ENCODE measurements at regions not wholly inside any gene's neighbourhood (a gene's known extent, or its start where the extent isn't known, plus 50 kb on each side); places are given as distances from the start of the nearest gene placed in this dataset.
A peak's percentile ranks its signal among the peaks of the same experiment; 100 is the strongest.

- Mint-ChIP-seq H3K4me1 (ENCODE audit: low read depth) (peaks cover 10% of the 10 kb centered on the region), H3K36me3 (ENCODE audit: low read depth) (no peaks in the 10 kb centered on the region), H3K9me3 (no peaks in the 10 kb centered on the region), H3K27ac (no peak overlapping the region), H3K27me3 (no peaks in the 10 kb centered on the region), H3K4me3 (no peak overlapping the region)
- no peak for DNase-seq
These were observed 219.2 kb upstream of the MAP3K1 start for GRCh38 chr5:56596155-56596554.

GRCh38 chr5:56595566-56595965 lies 219.8 kb upstream of the MAP3K1 start:
- H3K4me1 Mint-ChIP-seq (ENCODE audit: low read depth) = peaks cover 10% of the 10 kb centered on the region
- H3K27ac Mint-ChIP-seq = no peak overlapping the region
- no peak overlapping the region for H3K4me3 Mint-ChIP-seq
- no peaks in the 10 kb centered on the region for H3K27me3 Mint-ChIP-seq
- no peak for DNase-seq
- H3K36me3 Mint-ChIP-seq (ENCODE audit: low read depth) = no peaks in the 10 kb centered on the region
- no peaks in the 10 kb centered on the region for H3K9me3 Mint-ChIP-seq

GRCh38 chr5:56594792-56595191 lies 220.6 kb upstream of the MAP3K1 start:
- Mint-ChIP-seq H3K4me1 (ENCODE audit: low read depth) (peaks cover 12% of the 10 kb centered on the region), H3K27ac (no peak overlapping the region)

GRCh38 chr5:56591081-56591480 lies 224.3 kb upstream of the MAP3K1 start:
- Mint-ChIP-seq H3K4me1 (ENCODE audit: low read depth) (peaks cover 40% of the 10 kb centered on the region), H3K27me3 (no peaks in the 10 kb centered on the region), H3K36me3 (ENCODE audit: low read depth) (no peaks in the 10 kb centered on the region), H3K4me3 (no peak overlapping the region), H3K27ac (no peak overlapping the region), H3K9me3 (no peaks in the 10 kb centered on the region)
- DNase-seq = no peak

More at GRCh38 chr5:56594792-56595191, 220.6 kb upstream of the MAP3K1 start:
- no peaks in the 10 kb centered on the region for H3K9me3 Mint-ChIP-seq
- H3K4me3 Mint-ChIP-seq = no peak overlapping the region
- no peak for DNase-seq
- H3K27me3 Mint-ChIP-seq = no peaks in the 10 kb centered on the region
- no peaks in the 10 kb centered on the region for H3K36me3 Mint-ChIP-seq (ENCODE audit: low read depth)

GRCh38 chr5:56589481-56589860 lies 225.9 kb upstream of the MAP3K1 start:
- Mint-ChIP-seq H3K9me3 (no peaks in the 10 kb centered on the region), H3K36me3 (ENCODE audit: low read depth) (no peaks in the 10 kb centered on the region), H3K27me3 (no peaks in the 10 kb centered on the region), H3K4me3 (no peak overlapping the region), H3K27ac (no peak overlapping the region), H3K4me1 (ENCODE audit: low read depth) (peaks cover 46% of the 10 kb centered on the region)
- no peak for DNase-seq

GRCh38 chr5:56588636-56589480 lies 226.5 kb upstream of the MAP3K1 start:
- no peaks in the 10 kb centered on the region for H3K36me3 Mint-ChIP-seq (ENCODE audit: low read depth)
- H3K27ac Mint-ChIP-seq = peak overlapping the region; percentile 24
- peaks cover 4% of the 10 kb centered on the region for H3K9me3 Mint-ChIP-seq
- H3K4me1 Mint-ChIP-seq (ENCODE audit: low read depth) = peaks cover 46% of the 10 kb centered on the region
- peak; percentile 44 for DNase-seq
- H3K27me3 Mint-ChIP-seq = no peaks in the 10 kb centered on the region
- H3K4me3 Mint-ChIP-seq = no peak overlapping the region

- peak overlapping the region; percentile 50 for H3K27ac Mint-ChIP-seq
- DNase-seq = no peak
- peaks cover 4% of the 10 kb centered on the region for H3K9me3 Mint-ChIP-seq
- H3K4me1 Mint-ChIP-seq (ENCODE audit: low read depth) = peaks cover 46% of the 10 kb centered on the region
- no peak overlapping the region for H3K4me3 Mint-ChIP-seq
- no peaks in the 10 kb centered on the region for H3K36me3 Mint-ChIP-seq (ENCODE audit: low read depth)
- no peaks in the 10 kb centered on the region for H3K27me3 Mint-ChIP-seq
These were observed 227.2 kb upstream of the MAP3K1 start for GRCh38 chr5:56588131-56588487.

- H3K4me1 Mint-ChIP-seq (ENCODE audit: low read depth) = peaks cover 46% of the 10 kb centered on the region
- H3K36me3 Mint-ChIP-seq (ENCODE audit: low read depth) = no peaks in the 10 kb centered on the region
- no peak overlapping the region for H3K4me3 Mint-ChIP-seq
- H3K9me3 Mint-ChIP-seq = peaks cover 4% of the 10 kb centered on the region
- no peaks in the 10 kb centered on the region for H3K27me3 Mint-ChIP-seq
- H3K27ac Mint-ChIP-seq = peak overlapping the region; percentile 50
- no peak for DNase-seq
These were observed 227.8 kb upstream of the MAP3K1 start for GRCh38 chr5:56587381-56588130.

- peaks cover 46% of the 10 kb centered on the region for H3K4me1 Mint-ChIP-seq (ENCODE audit: low read depth)
- peak overlapping the region; percentile 9 for H3K27ac Mint-ChIP-seq
- no peak for DNase-seq
- H3K27me3 Mint-ChIP-seq = no peaks in the 10 kb centered on the region
- H3K36me3 Mint-ChIP-seq (ENCODE audit: low read depth) = no peaks in the 10 kb centered on the region
- peak overlapping the region; percentile 9 for H3K4me3 Mint-ChIP-seq
- peaks cover 6% of the 10 kb centered on the region for H3K9me3 Mint-ChIP-seq
These were observed 229.2 kb upstream of the MAP3K1 start for GRCh38 chr5:56585999-56586691.

GRCh38 chr5:56585461-56585860 lies 229.9 kb upstream of the MAP3K1 start:
- Mint-ChIP-seq H3K27me3 (no peaks in the 10 kb centered on the region), H3K4me1 (ENCODE audit: low read depth) (peaks cover 46% of the 10 kb centered on the region)

GRCh38 chr5:56581426-56581825 lies 233.9 kb upstream of the MAP3K1 start:
- Mint-ChIP-seq H3K36me3 (ENCODE audit: low read depth) (no peaks in the 10 kb centered on the region), H3K4me1 (ENCODE audit: low read depth) (peaks cover 13% of the 10 kb centered on the region), H3K9me3 (peaks cover 6% of the 10 kb centered on the region), H3K27me3 (no peaks in the 10 kb centered on the region), H3K27ac (no peak overlapping the region), H3K4me3 (no peak overlapping the region)
- no peak for DNase-seq

More at GRCh38 chr5:56585461-56585860, 229.9 kb upstream of the MAP3K1 start:
- no peak for DNase-seq
- no peaks in the 10 kb centered on the region for H3K36me3 Mint-ChIP-seq (ENCODE audit: low read depth)
- H3K4me3 Mint-ChIP-seq = no peak overlapping the region
- no peak overlapping the region for H3K27ac Mint-ChIP-seq
- peaks cover 6% of the 10 kb centered on the region for H3K9me3 Mint-ChIP-seq

GRCh38 chr5:56580864-56581263 lies 234.5 kb upstream of the MAP3K1 start:
- Mint-ChIP-seq H3K27me3 (no peaks in the 10 kb centered on the region), H3K4me1 (ENCODE audit: low read depth) (peaks cover 8% of the 10 kb centered on the region), H3K27ac (no peak overlapping the region), H3K9me3 (peaks cover 6% of the 10 kb centered on the region), H3K36me3 (ENCODE audit: low read depth) (no peaks in the 10 kb centered on the region), H3K4me3 (no peak overlapping the region)
- DNase-seq = no peak

- Mint-ChIP-seq H3K4me3 (no peak overlapping the region), H3K4me1 (ENCODE audit: low read depth) (no peaks in the 10 kb centered on the region), H3K9me3 (peaks cover 4% of the 10 kb centered on the region), H3K27me3 (no peaks in the 10 kb centered on the region), H3K36me3 (ENCODE audit: low read depth) (no peaks in the 10 kb centered on the region), H3K27ac (no peak overlapping the region)
- DNase-seq = no peak
These were observed 239.5 kb upstream of the MAP3K1 start for GRCh38 chr5:56575821-56576220.

GRCh38 chr5:56574778-56575177 lies 240.6 kb upstream of the MAP3K1 start:
- Mint-ChIP-seq H3K4me1 (ENCODE audit: low read depth) (no peaks in the 10 kb centered on the region), H3K36me3 (ENCODE audit: low read depth) (no peaks in the 10 kb centered on the region), H3K27ac (no peak overlapping the region), H3K9me3 (peaks cover 4% of the 10 kb centered on the region), H3K27me3 (no peaks in the 10 kb centered on the region), H3K4me3 (no peak overlapping the region)
- no peak for DNase-seq

GRCh38 chr5:56569566-56569965 lies 245.8 kb upstream of the MAP3K1 start:
- H3K4me1 Mint-ChIP-seq (ENCODE audit: low read depth) = peaks cover 12% of the 10 kb centered on the region
- H3K4me3 Mint-ChIP-seq = no peak overlapping the region
- no peaks in the 10 kb centered on the region for H3K36me3 Mint-ChIP-seq (ENCODE audit: low read depth)
- H3K27me3 Mint-ChIP-seq = no peaks in the 10 kb centered on the region
- no peak for DNase-seq
- no peak overlapping the region for H3K27ac Mint-ChIP-seq
- peaks cover 4% of the 10 kb centered on the region for H3K9me3 Mint-ChIP-seq
